ENCODE measurements at regions not wholly inside any gene's neighbourhood (a gene's known extent, or its start where the extent isn't known, plus 50 kb on each side); places are given as distances from the start of the nearest gene placed in this dataset.
A peak's percentile ranks its signal among the peaks of the same experiment; 100 is the strongest.

- DNase-seq, result no peak
Observed at GRCh38 chr2:145841973-145842372, 1322.1 kb upstream of the ZEB2 start.

GRCh38 chr2:145836986-145837385, 1317.1 kb upstream of the ZEB2 start:
- no peak for DNase-seq

DNA sequence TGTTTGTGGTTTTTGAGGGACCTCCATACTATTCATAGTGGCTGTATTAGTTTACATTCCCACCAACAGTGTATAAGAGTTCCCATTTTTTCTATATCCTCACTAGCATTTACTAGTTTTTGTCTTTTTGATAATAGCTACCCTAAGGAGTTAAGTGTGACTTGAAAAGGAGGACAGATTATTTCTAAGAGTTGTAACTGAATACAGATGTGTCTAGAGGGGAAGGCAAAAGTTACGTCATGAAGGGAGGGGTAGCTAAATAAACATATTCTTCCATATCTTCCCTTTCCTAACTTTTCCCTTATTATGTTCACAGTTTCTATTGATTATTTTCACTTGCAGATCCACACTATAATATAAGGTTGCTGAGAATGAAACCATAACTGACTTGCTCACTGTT, 1315.7 kb upstream of the ZEB2 start:
- DNase-seq, result no peak

- no peak for DNase-seq
Observed at GRCh38 chr2:145832681-145833080, 1312.8 kb upstream of the ZEB2 start.

GRCh38 chr2:145829931-145830330, 1310.0 kb upstream of the ZEB2 start:
- DNase-seq, result no peak

GRCh38 chr2:145827235-145827634, 1307.3 kb upstream of the ZEB2 start:
- no peak for DNase-seq

DNA sequence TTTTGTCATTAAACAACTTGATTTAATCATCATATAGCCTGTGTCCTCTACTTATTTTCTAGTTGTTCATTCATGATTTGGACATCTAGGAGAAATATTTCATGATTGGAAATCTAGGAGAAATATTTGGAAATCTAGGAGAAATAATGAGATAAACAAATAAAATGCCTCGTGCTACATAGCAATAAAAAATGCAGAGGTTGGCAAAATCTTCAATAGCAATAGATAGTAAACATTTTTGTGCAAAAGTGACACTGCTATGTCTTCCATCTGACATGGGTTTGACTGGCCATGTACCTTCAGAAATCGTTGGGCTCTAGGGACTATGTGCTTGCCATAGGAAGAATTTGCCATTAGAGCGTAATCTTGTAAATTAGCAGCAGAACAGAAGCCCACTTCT, 1304.5 kb upstream of the ZEB2 start:
- no peak for DNase-seq

GRCh38 chr2:145822892-145823534, 1303.1 kb upstream of the ZEB2 start:
- no peak for DNase-seq

DNA sequence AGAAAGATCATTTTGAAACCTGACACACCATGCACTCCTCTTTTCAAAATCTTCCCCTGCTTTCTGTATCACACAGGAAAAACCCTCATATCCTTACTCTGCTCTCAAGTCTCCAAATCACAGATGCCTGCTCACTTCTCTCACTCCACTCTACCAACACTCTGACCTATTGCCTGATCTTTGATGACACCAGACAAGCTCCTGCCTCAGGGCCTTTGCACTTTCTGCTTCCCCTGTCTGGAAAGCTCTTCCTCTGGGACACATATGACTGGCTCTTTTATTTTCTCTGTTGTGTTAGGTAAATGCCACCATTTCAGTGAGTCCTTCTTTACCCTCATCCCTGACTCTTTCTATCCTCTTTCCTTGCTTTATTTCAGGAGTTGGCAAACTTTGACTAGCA, 1300.7 kb upstream of the ZEB2 start:
- no peak for DNase-seq

DNA sequence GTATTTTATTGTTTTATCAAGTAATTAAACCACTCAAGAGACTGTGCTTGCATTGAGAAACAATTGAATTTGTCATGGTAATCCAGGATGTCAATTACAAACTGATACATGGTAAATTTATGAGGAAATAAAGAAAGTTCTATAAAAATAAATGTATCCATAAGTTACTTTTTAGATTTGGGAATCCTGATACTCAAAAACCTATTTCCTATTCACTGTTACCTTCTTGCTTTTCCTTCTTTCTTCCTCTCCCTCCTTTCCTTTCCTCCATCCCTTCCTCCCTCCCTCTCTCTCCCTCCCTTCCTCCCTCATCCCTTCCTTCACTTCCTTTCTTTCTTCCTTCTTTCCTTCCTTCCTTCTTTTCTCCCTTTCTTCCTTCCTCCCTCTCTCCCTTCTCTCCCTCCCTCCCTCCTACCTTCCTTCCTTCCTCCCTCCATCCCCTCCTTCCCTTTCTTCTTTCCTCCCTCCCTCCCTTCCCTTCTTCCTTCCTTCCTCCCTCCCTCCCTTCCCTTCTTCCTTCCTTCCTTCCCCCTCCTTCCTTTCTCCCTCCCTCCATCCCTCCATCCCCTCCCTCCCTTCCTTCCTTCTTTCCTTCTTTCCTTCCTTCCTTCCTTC, 1299.1 kb upstream of the ZEB2 start:
- no peak for DNase-seq

DNA sequence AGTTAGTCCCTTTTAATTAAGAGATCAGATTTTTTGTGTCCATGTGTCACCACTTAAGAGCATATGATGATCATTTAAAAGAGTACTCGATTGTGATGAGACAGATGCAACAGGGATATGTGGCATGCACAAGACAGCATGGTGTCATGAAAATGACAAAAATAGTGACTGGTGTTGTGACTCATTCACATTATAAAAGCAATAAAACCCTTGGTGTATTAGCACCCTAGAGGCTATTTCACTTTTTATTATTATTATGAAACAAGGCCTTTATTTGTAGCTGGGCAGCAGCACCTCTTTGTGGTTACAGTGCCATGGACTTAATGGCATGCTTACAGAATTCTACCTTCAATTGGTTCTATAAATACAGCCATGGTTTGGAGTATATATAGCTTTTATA, 1296.0 kb upstream of the ZEB2 start:
- peak; percentile 56 for DNase-seq

GRCh38 chr2:145813481-145813880, 1293.6 kb upstream of the ZEB2 start:
- no peak for DNase-seq

GRCh38 chr2:145812165-145812554, 1292.2 kb upstream of the ZEB2 start:
- no peak for DNase-seq

GRCh38 chr2:145811276-145812164, 1291.6 kb upstream of the ZEB2 start:
- DNase-seq, result peak; percentile 58

- no peak for DNase-seq
Observed at GRCh38 chr2:145807968-145808367, 1288.0 kb upstream of the ZEB2 start.

GRCh38 chr2:145807554-145807953, 1287.6 kb upstream of the ZEB2 start:
- no peak for DNase-seq

GRCh38 chr2:145806546-145806945, 1286.6 kb upstream of the ZEB2 start:
- no peak for DNase-seq

DNA sequence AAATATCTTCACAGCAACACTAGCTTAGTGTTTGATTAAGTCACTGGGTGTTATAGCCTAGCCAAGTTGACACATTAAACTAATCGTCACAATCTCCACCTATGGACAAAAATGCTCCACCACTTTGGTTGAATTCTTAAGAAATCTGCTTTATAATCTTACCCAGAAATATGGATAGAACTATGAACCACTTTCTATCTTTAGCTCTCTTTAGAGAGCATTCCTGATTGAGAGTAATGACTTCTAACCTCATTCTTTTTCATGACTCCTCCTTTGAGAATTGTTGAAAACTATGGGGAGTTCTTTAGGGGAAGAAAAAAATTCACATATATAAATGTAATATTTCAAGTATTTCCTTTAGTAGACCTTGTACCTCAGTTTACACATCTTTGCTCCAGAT, 1282.2 kb upstream of the ZEB2 start:
- no peak for DNase-seq

- DNase-seq, result no peak
Observed at GRCh38 chr2:145801210-145801609, 1281.3 kb upstream of the ZEB2 start.

GRCh38 chr2:145800151-145801091, 1280.5 kb upstream of the ZEB2 start:
- DNase-seq, result no peak

DNA sequence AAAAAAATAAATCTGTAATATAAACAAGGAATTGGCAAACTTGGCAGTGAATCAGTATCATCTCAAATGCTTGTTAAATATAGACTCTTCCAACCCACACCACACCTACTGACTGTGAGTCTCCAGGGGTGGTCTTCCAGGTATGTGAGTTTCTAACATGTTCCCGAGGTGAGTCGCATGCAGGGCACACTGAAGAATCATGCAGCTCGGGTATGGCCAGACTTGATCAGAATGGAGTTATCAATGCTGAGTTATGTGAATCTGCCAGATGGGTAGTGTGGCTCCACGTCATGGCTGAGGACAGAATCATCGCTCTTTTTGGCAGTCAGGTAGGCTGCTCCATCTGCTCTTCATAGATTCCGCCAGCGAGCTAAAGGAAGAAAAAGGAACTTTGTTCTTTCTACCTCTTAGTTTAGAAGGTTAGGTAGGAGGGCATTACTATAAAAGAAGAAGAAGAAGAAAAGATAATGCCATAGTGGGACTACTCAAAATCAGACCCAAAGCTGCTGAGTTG, 1279.7 kb upstream of the ZEB2 start:
- DNase-seq, result no peak

GRCh38 chr2:145798419-145798818, 1278.5 kb upstream of the ZEB2 start:
- no peak for DNase-seq

GRCh38 chr2:145797692-145798091, 1277.8 kb upstream of the ZEB2 start:
- no peak for DNase-seq
